ENCODE measurements at regions not wholly inside any gene's neighbourhood (a gene's known extent, or its start where the extent isn't known, plus 50 kb on each side); places are given as distances from the start of the nearest gene placed in this dataset.

DNA sequence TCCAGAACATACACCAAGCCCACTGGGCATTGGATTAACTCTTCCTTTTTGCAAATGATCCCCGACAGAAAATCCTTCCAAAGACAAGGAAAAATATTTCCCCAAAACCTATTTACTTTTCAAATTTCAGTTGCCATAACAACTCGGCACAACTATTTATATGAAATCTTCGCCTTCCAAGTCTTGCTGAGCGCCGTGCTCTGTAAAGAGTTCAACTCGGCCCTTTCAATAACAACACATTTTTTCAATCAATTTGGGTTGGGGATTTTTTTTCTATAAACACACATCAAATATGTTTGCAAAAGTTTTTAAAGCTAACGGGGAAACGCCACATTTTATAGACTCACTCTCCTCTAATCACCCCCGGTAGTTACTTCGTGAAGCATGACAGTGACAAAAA, 333.8 kb downstream of the MN1 start:
- no peak overlapping the region for H2BK12ac ChIP-seq (ENCODE audit: low read length)
- H3K18ac ChIP-seq (ENCODE audit: low read length): no peak overlapping the region
- H3K4me1 ChIP-seq (ENCODE audit: control insufficient read depth in 2 of 2, insufficient read depth in 1 of 2, low read depth in 1 of 2, low read length in 2 of 2): peaks cover 7 to 13% of the 10 kb centered on the region in 2 donors
- H2BK5ac ChIP-seq (ENCODE audit: low read length): no peak overlapping the region
- no peak overlapping the region for H3K23ac ChIP-seq (ENCODE audit: low read depth, low read length, poor library complexity)
- DNase-seq (ENCODE audit: low spot score): no peak
- no peaks in the 10 kb centered on the region for H3K36me3 ChIP-seq (replicated peaks in 1 of 2; ENCODE audit: control insufficient read depth in 2 of 2, insufficient read depth in 2 of 2, low read length in 2 of 2)
- H4K8ac ChIP-seq (ENCODE audit: low read depth, low read length): no peak overlapping the region
- H3K4me2 ChIP-seq (ENCODE audit: insufficient read depth, low read length, poor library complexity, severe bottlenecking): no peak overlapping the region
- no peak overlapping the region for H2BK120ac ChIP-seq (ENCODE audit: low read depth, low read length)
- no peak overlapping the region for H2BK15ac ChIP-seq (ENCODE audit: low read length)
- no CpG with 5 or more reads among the region's 10 CpGs for WGBS, 2 donors (ENCODE audit: extremely low coverage in 2 of 2, insufficient read length in 2 of 2, insufficient replicate concordance in 1 of 2)
- no peak overlapping the region for H2AK5ac ChIP-seq (ENCODE audit: low read depth, low read length)
- H3K27me3 ChIP-seq (ENCODE audit: control insufficient read depth in 3 of 3, insufficient read depth in 3 of 3, low read depth in 1 of 3, low read length in 3 of 3): no peaks in the 10 kb centered on the region
- H3K79me1 ChIP-seq (ENCODE audit: low read depth, low read length): peaks cover 2% of the 10 kb centered on the region
- H2AFZ ChIP-seq (ENCODE audit: low read length): no peak overlapping the region
- H3K4me3 ChIP-seq (ENCODE audit: low read length in 2 of 2): no peak overlapping the region
- H3K9me3 ChIP-seq (replicated peaks in 1 of 2; ENCODE audit: control insufficient read depth in 2 of 2, insufficient read depth in 1 of 2, low read depth in 1 of 2, low read length in 2 of 2): peaks cover 7 to 12% of the 10 kb centered on the region in 2 donors
- H3K4ac ChIP-seq (ENCODE audit: low read length): no peak overlapping the region
- H3K14ac ChIP-seq (ENCODE audit: low read length): no peak overlapping the region
- H3K27ac ChIP-seq (replicated peaks; ENCODE audit: low read length): no peak overlapping the region
- H4K91ac ChIP-seq (ENCODE audit: low read depth, low read length, poor library complexity): no peak overlapping the region
- H3K9ac ChIP-seq (ENCODE audit: low read depth, low read length, poor library complexity): no peak overlapping the region

DNA sequence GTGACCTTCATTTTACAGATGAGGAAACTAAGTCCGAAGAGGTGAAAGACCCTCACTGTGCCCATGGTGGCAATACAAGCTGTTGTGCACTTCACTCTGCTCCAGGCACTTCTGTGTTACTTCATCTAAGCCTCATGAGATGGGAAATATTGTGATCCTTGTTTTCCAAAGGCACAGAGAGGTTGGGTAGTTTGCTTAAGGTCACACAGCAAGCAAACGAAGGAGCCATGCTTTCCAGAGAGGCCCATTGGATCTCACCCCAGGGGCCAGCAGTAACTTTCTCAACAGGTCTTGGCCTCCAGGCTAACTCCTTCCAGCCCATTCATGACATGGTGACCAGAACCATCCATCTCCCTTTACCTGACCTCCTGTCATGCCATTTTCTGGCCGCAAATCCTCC, 332.8 kb downstream of the MN1 start:
- no CpG with 5 or more reads among the region's 3 CpGs for WGBS, 2 donors (ENCODE audit: extremely low coverage in 2 of 2, insufficient read length in 2 of 2, insufficient replicate concordance in 1 of 2)
- Histone ChIP-seq H2AFZ (ENCODE audit: low read length) (no peak overlapping the region), H3K36me3 (replicated peaks in 1 of 2; ENCODE audit: control insufficient read depth in 2 of 2, insufficient read depth in 2 of 2, low read length in 2 of 2) (no peaks in the 10 kb centered on the region)

DNA sequence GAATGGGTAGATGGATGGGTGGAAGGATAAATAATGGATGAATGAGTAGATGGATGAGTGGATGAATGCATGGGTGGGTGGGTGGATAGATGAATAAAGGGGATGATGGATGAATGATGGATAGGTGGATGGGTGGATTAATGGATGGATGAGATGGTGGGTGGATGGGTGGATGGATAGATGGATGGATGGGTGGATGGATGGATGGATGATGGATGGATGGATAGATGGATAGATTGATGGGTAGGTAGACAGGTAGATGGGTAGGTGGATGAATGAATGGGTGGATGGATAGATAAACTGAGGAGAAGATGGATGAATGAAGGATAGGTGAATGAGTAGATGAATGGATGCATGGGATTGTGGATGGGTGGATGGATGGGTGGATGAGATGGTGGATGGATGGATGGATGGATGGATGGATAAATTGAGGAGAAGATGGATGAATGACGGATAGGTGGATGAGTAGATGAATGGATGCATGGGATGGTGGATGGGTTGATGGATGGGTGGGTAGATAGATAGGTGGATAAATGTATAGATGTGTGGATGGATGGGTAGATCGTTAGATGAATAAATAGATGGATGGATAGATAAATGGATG, 331.3 kb downstream of the MN1 start:
- WGBS, 2 donors (ENCODE audit: extremely low coverage in 2 of 2, insufficient read length in 2 of 2, insufficient replicate concordance in 1 of 2): 100% methylated on average over 2 of the region's 2 CpGs
- Histone ChIP-seq H3K4me2 (ENCODE audit: insufficient read depth, low read length, poor library complexity, severe bottlenecking) (no peak overlapping the region), H3K14ac (ENCODE audit: low read length) (no peak overlapping the region), H3K18ac (ENCODE audit: low read length) (no peak overlapping the region), H4K8ac (ENCODE audit: low read depth, low read length) (no peak overlapping the region), H3K27me3 (ENCODE audit: control insufficient read depth in 3 of 3, insufficient read depth in 3 of 3, low read depth in 1 of 3, low read length in 3 of 3) (no peaks in the 10 kb centered on the region), H2BK15ac (ENCODE audit: low read length) (no peak overlapping the region), H2AFZ (ENCODE audit: low read length) (no peak overlapping the region), H3K4me1 (ENCODE audit: control insufficient read depth in 2 of 2, insufficient read depth in 1 of 2, low read depth in 1 of 2, low read length in 2 of 2) (peaks cover 13 to 15% of the 10 kb centered on the region in 2 donors), H3K79me1 (ENCODE audit: low read depth, low read length) (no peaks in the 10 kb centered on the region), H2AK5ac (ENCODE audit: low read depth, low read length) (no peak overlapping the region), H2BK12ac (ENCODE audit: low read length) (no peak overlapping the region), H2BK5ac (ENCODE audit: low read length) (no peak overlapping the region), H3K36me3 (replicated peaks in 1 of 2; ENCODE audit: control insufficient read depth in 2 of 2, insufficient read depth in 2 of 2, low read length in 2 of 2) (no peaks in the 10 kb centered on the region), H3K23ac (ENCODE audit: low read depth, low read length, poor library complexity) (no peak overlapping the region), H3K9me3 (replicated peaks in 1 of 2; ENCODE audit: control insufficient read depth in 2 of 2, insufficient read depth in 1 of 2, low read depth in 1 of 2, low read length in 2 of 2) (no peaks in the 10 kb centered on the region), H3K4ac (ENCODE audit: low read length) (no peak overlapping the region), H3K4me3 (ENCODE audit: low read length in 2 of 2) (no peak overlapping the region), H3K27ac (replicated peaks; ENCODE audit: low read length) (no peak overlapping the region), H3K9ac (ENCODE audit: low read depth, low read length, poor library complexity) (no peak overlapping the region), H2BK120ac (ENCODE audit: low read depth, low read length) (no peak overlapping the region), H4K91ac (ENCODE audit: low read depth, low read length, poor library complexity) (no peak overlapping the region)
- no peak for DNase-seq (ENCODE audit: low spot score)

More for the DNA sequence above, 332.8 kb downstream of the MN1 start:
- Histone ChIP-seq H3K27me3 (ENCODE audit: control insufficient read depth in 3 of 3, insufficient read depth in 3 of 3, low read depth in 1 of 3, low read length in 3 of 3) (no peaks in the 10 kb centered on the region), H2BK5ac (ENCODE audit: low read length) (no peak overlapping the region), H2AK5ac (ENCODE audit: low read depth, low read length) (no peak overlapping the region), H3K4me1 (ENCODE audit: control insufficient read depth in 2 of 2, insufficient read depth in 1 of 2, low read depth in 1 of 2, low read length in 2 of 2) (peaks cover 4 to 6% of the 10 kb centered on the region in 2 donors), H3K9me3 (replicated peaks in 1 of 2; ENCODE audit: control insufficient read depth in 2 of 2, insufficient read depth in 1 of 2, low read depth in 1 of 2, low read length in 2 of 2) (peaks cover 2 to 6% of the 10 kb centered on the region in 2 donors), H2BK120ac (ENCODE audit: low read depth, low read length) (no peak overlapping the region), H2BK12ac (ENCODE audit: low read length) (no peak overlapping the region), H3K79me1 (ENCODE audit: low read depth, low read length) (no peaks in the 10 kb centered on the region), H2BK15ac (ENCODE audit: low read length) (no peak overlapping the region), H4K8ac (ENCODE audit: low read depth, low read length) (no peak overlapping the region), H3K4me2 (ENCODE audit: insufficient read depth, low read length, poor library complexity, severe bottlenecking) (no peak overlapping the region), H3K4me3 (ENCODE audit: low read length in 2 of 2) (no peak overlapping the region), H3K18ac (ENCODE audit: low read length) (no peak overlapping the region), H3K9ac (ENCODE audit: low read depth, low read length, poor library complexity) (no peak overlapping the region), H3K14ac (ENCODE audit: low read length) (no peak overlapping the region), H3K23ac (ENCODE audit: low read depth, low read length, poor library complexity) (no peak overlapping the region), H3K4ac (ENCODE audit: low read length) (no peak overlapping the region), H3K27ac (replicated peaks; ENCODE audit: low read length) (no peak overlapping the region), H4K91ac (ENCODE audit: low read depth, low read length, poor library complexity) (no peak overlapping the region)
- no peak for DNase-seq (ENCODE audit: low spot score)

DNA sequence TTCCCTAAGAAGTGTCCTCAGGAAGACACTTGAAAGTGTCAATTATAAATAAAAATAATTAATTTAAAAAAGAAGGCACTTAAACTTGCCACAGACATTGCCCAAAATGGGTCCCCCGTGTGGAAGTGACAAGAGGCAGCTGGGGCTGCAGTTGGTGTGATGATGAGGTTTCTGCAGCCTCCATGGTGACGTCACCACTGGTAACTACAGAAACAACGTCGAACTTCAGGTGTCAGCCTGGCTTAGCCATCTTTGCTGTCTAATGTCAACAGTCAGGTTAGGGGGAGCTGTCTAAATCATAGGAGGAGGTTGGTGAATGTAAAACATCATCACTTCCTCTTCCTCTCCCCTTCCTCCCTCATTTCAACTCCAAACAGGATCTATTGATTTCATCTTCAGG, 328.6 kb downstream of the MN1 start:
- H3K9ac ChIP-seq (ENCODE audit: low read depth, low read length, poor library complexity): no peak overlapping the region
- no peak overlapping the region for H2BK120ac ChIP-seq (ENCODE audit: low read depth, low read length)
- H3K4ac ChIP-seq (ENCODE audit: low read length): no peak overlapping the region
- H2BK12ac ChIP-seq (ENCODE audit: low read length): no peak overlapping the region
- H2AFZ ChIP-seq (ENCODE audit: low read length): no peak overlapping the region
- no peak overlapping the region for H2AK5ac ChIP-seq (ENCODE audit: low read depth, low read length)
- no peak overlapping the region for H3K4me3 ChIP-seq (ENCODE audit: low read length in 2 of 2)
- H2BK5ac ChIP-seq (ENCODE audit: low read length): no peak overlapping the region
- WGBS, 2 donors (ENCODE audit: extremely low coverage in 2 of 2, insufficient read length in 2 of 2, insufficient replicate concordance in 1 of 2): no CpG with 5 or more reads among the region's 4 CpGs
- H3K4me1 ChIP-seq (ENCODE audit: control insufficient read depth in 2 of 2, insufficient read depth in 1 of 2, low read depth in 1 of 2, low read length in 2 of 2): peaks cover 17% of the 10 kb centered on the region in 2 donors
- no peak overlapping the region for H3K18ac ChIP-seq (ENCODE audit: low read length)
- no peak overlapping the region for H3K4me2 ChIP-seq (ENCODE audit: insufficient read depth, low read length, poor library complexity, severe bottlenecking)
- no peaks in the 10 kb centered on the region for H3K9me3 ChIP-seq (replicated peaks in 1 of 2; ENCODE audit: control insufficient read depth in 2 of 2, insufficient read depth in 1 of 2, low read depth in 1 of 2, low read length in 2 of 2)
- no peaks in the 10 kb centered on the region for H3K36me3 ChIP-seq (replicated peaks in 1 of 2; ENCODE audit: control insufficient read depth in 2 of 2, insufficient read depth in 2 of 2, low read length in 2 of 2)
- no peak for DNase-seq (ENCODE audit: low spot score)
- no peak overlapping the region for H3K23ac ChIP-seq (ENCODE audit: low read depth, low read length, poor library complexity)
- H3K27me3 ChIP-seq (ENCODE audit: control insufficient read depth in 3 of 3, insufficient read depth in 3 of 3, low read depth in 1 of 3, low read length in 3 of 3): no peaks in the 10 kb centered on the region
- H3K14ac ChIP-seq (ENCODE audit: low read length): no peak overlapping the region
- no peak overlapping the region for H4K91ac ChIP-seq (ENCODE audit: low read depth, low read length, poor library complexity)
- no peak overlapping the region for H2BK15ac ChIP-seq (ENCODE audit: low read length)
- H3K27ac ChIP-seq (replicated peaks; ENCODE audit: low read length): no peak overlapping the region
- H4K8ac ChIP-seq (ENCODE audit: low read depth, low read length): no peak overlapping the region
- H3K79me1 ChIP-seq (ENCODE audit: low read depth, low read length): no peaks in the 10 kb centered on the region

Measured in neuronal stem cell (in vitro differentiated cells).